Prostate gland (tissue), 2 donors: ENCODE measurements at regions not wholly inside any gene's neighbourhood (a gene's known extent, or its start where the extent isn't known, plus 50 kb on each side); places are given as distances from the start of the nearest gene placed in this dataset.
"Not testable (repeated sequence)": the region's sequence is repeated elsewhere in the genome, so short reads cannot be mapped to it uniquely, and the experiment has no call there.

Experiments
- DNase-seq: peaks from one replicate; pipeline ENCODE4 v3.0.0-alpha.2; 2019; ENCODE audit warnings: low spot score
- H3K27ac ChIP-seq, 2 donors: fragments of 200-600 bp; sonication (generic); 2 replicates each; pipeline ENCODE4 v1.5.1; 2017 to 2019
- H3K27me3 ChIP-seq: fragments of 200-600 bp; sonication (generic); replicated peaks from 2 replicates; pipeline ENCODE4 v1.5.1; 2019; ENCODE audit not compliant: insufficient read depth
- H3K36me3 ChIP-seq, 2 donors: fragments of 200-600 bp; sonication (generic); 1 replicate in 1 of 2; 2 replicates in 1 of 2; pipeline versions ENCODE4 v1.5.1 to v1.8.1; 2017 to 2019
- H3K4me1 ChIP-seq: fragments of 200-600 bp; sonication (generic); replicated peaks from 2 replicates; pipeline ENCODE4 v1.5.1; 2019
- H3K4me3 ChIP-seq, 2 donors: fragments of 200-600 bp; sonication (generic); 2 replicates each; pipeline ENCODE4 v1.5.1; 2017 to 2019
- H3K9me3 ChIP-seq: fragments of 200-600 bp; sonication (generic); 2 replicates; pipeline ENCODE4 v1.5.1; 2017
- POLR2A ChIP-seq: fragments of 450-650 bp; IDR thresholded peaks from one replicate; pipeline ENCODE4 v1.6.1; 2016; ENCODE audit warnings: antibody characterized with exemption, mild to moderate bottlenecking
- POLR2AphosphoS5 ChIP-seq: sonication (generic); formaldehyde crosslinking; IDR thresholded peaks from one replicate; pipeline ENCODE4 v1.6.1; 2017; ENCODE audit warnings: antibody characterized with exemption
- WGBS: methylation state at CpG from one replicate; pipeline ENCODE4 v1.1.5; 2018; 5-methylcytosine and 5-hydroxymethylcytosine counted together
- intact Hi-C: fragments of 100-400 bp; cut with DNase I; formaldehyde crosslinking; loops from one replicate; pipeline ENCODE4 v1.14.2; 2022
- TF ChIP-seq, protein P1 (sequence below), 4 experiments: fragments of 200-600 bp in 2 of 4; fragments of 450-650 bp in 2 of 4; sonication (generic) in 2 of 4; IDR thresholded peaks; 1 replicate in 3 of 4; 2 replicates in 1 of 4; pipeline ENCODE4 v1.5.1; 2016 to 2019; ENCODE audit warnings: antibody characterized with exemption in 4 of 4, mild to moderate bottlenecking in 2 of 4, moderate library complexity in 2 of 4

- intact Hi-C loops = no loop called here
- H3K4me3 ChIP-seq = no peak overlapping the region
- no peaks in the 10 kb centered on the region for H3K4me1 ChIP-seq
- no peak overlapping the region for H3K27ac ChIP-seq
- no peaks in the 10 kb centered on the region for H3K36me3 ChIP-seq
- no peak for DNase-seq
- H3K27me3 ChIP-seq = no peaks in the 10 kb centered on the region
- TF ChIP-seq, protein P1, sequence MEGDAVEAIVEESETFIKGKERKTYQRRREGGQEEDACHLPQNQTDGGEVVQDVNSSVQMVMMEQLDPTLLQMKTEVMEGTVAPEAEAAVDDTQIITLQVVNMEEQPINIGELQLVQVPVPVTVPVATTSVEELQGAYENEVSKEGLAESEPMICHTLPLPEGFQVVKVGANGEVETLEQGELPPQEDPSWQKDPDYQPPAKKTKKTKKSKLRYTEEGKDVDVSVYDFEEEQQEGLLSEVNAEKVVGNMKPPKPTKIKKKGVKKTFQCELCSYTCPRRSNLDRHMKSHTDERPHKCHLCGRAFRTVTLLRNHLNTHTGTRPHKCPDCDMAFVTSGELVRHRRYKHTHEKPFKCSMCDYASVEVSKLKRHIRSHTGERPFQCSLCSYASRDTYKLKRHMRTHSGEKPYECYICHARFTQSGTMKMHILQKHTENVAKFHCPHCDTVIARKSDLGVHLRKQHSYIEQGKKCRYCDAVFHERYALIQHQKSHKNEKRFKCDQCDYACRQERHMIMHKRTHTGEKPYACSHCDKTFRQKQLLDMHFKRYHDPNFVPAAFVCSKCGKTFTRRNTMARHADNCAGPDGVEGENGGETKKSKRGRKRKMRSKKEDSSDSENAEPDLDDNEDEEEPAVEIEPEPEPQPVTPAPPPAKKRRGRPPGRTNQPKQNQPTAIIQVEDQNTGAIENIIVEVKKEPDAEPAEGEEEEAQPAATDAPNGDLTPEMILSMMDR (IDR thresholded peaks at IDR 0.05) = no peak
- TF ChIP-seq POLR2A = no peak
- no peak for TF ChIP-seq POLR2AphosphoS5
- H3K9me3 ChIP-seq = no peaks in the 10 kb centered on the region
Measured at GRCh38 chr5:50576265-50576664, 90.2 kb upstream of the PARP8 start.

DNA sequence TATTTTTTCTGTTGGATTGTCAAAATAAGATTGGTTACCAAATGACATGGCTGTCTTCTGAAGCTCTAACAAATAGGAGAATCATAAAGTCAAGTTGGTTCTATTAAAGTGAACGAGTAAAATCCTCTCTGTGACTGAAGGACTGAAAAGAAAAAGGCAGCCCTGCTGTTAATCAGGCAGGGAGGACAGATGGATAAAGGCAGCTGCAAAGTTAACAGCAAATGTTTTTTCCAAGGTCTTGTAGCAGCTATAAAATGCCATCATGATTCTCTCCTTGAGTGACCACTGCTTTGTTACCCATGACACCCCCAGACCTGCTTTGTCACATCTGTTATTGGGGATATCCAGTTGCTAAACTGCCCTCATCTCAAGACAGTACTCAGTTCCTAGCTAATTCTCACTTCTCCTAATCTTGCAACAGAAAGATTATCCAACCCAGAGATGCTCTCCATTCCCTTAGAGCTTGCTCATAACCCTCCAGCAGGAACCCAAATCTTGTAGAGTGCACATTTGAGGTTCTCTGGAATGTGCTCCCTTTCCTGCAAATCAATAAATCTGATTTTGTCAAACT lies 89.7 kb upstream of the PARP8 start:
- intact Hi-C loops = no loop called here
- H3K27me3 ChIP-seq = no peaks in the 10 kb centered on the region
- no peaks in the 10 kb centered on the region for H3K9me3 ChIP-seq
- no peaks in the 10 kb centered on the region for H3K4me1 ChIP-seq
- no peaks in the 10 kb centered on the region for H3K36me3 ChIP-seq
- DNase-seq = no peak
- H3K27ac ChIP-seq = no peak overlapping the region
- TF ChIP-seq, protein P1 (IDR thresholded peaks at IDR 0.05) = no peak
- TF ChIP-seq POLR2AphosphoS5 (no peak), POLR2A (no peak)
- no peak overlapping the region for H3K4me3 ChIP-seq
- 39% methylated on average over 1 of the region's 1 CpG for WGBS

DNA sequence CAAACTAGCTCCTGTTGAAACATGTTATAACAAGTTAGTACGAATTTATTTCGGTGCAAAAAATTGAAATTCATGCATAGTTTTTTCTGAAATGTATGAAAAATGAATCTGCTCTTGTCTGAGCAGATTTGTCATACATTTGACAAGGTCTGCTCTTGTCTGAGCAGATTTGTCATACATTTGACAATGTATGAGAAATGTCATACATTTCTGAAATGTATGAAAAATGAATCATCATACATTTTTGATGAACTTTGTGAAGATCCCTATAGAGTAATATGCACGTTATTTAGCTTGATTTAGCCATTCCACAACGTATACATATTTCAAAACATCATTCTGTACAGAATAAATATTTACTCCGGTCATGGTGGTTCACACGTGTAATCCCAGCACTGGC lies 85.9 kb upstream of the PARP8 start:
- Histone ChIP-seq H3K36me3 (no peaks in the 10 kb centered on the region), H3K4me1 (no peaks in the 10 kb centered on the region), H3K4me3 (no peak overlapping the region), H3K27ac (no peak overlapping the region), H3K27me3 (no peaks in the 10 kb centered on the region), H3K9me3 (no peaks in the 10 kb centered on the region)
- WGBS = 91% methylated on average over 6 of the region's 6 CpGs
- TF ChIP-seq POLR2A = no peak
- TF ChIP-seq, protein P1 (IDR thresholded peaks at IDR 0.05) = no peak
- no peak for TF ChIP-seq POLR2AphosphoS5
- no peak for DNase-seq
- intact Hi-C loops = no loop called here

- H3K36me3 ChIP-seq, DNase-seq, intact Hi-C loops, H3K4me3 ChIP-seq, H3K27ac ChIP-seq, H3K9me3 ChIP-seq, H3K27me3 ChIP-seq, H3K4me1 ChIP-seq: not testable (repeated sequence)
- TF ChIP-seq POLR2AphosphoS5 = peak; percentile 56
- WGBS = 41% methylated on average over 1 of the region's 1 CpG
Measured at GRCh38 chr5:50581845-50582244, 84.6 kb upstream of the PARP8 start.

GRCh38 chr5:50582699-50583098 lies 83.7 kb upstream of the PARP8 start:
- H3K27ac ChIP-seq = no peak overlapping the region
- H3K9me3 ChIP-seq = no peaks in the 10 kb centered on the region
- no peak for DNase-seq
- no peaks in the 10 kb centered on the region for H3K36me3 ChIP-seq
- WGBS = 91% methylated on average over 2 of the region's 2 CpGs
- no peak for TF ChIP-seq POLR2AphosphoS5
- TF ChIP-seq, protein P1 (IDR thresholded peaks at IDR 0.05) = no peak
- no peak for TF ChIP-seq POLR2A
- no peak overlapping the region for H3K4me3 ChIP-seq
- no peaks in the 10 kb centered on the region for H3K4me1 ChIP-seq
- H3K27me3 ChIP-seq = no peaks in the 10 kb centered on the region
- intact Hi-C loops = no loop called here
